Glutamatergic neuron (in vitro differentiated cells): ENCODE measurements at regions not wholly inside any gene's neighbourhood (a gene's known extent, or its start where the extent isn't known, plus 50 kb on each side); places are given as distances from the start of the nearest gene placed in this dataset.
"Not testable (repeated sequence)": the region's sequence is repeated elsewhere in the genome, so short reads cannot be mapped to it uniquely, and the experiment has no call there.

Experiments used
- DNase-seq: peaks from one replicate; pipeline ENCODE4 v3.0.0; 2022
- H3K27ac Mint-ChIP-seq: one replicate; pipeline ENCODE4 v1.8.0; 2020; ENCODE audit warnings: mild to moderate bottlenecking, mixed read lengths, inconsistent platforms; ENCODE audit not compliant: unreplicated experiment
- H3K27me3 Mint-ChIP-seq: one replicate; pipeline ENCODE4 v1.8.0; 2020; ENCODE audit warnings: mild to moderate bottlenecking, moderate library complexity, mixed read lengths, inconsistent platforms; ENCODE audit not compliant: unreplicated experiment
- H3K36me3 Mint-ChIP-seq: one replicate; pipeline ENCODE4 v1.8.0; 2020; ENCODE audit warnings: mild to moderate bottlenecking, mixed read lengths, inconsistent platforms; ENCODE audit not compliant: unreplicated experiment
- H3K4me1 Mint-ChIP-seq: one replicate; pipeline ENCODE4 v1.8.0; 2020; ENCODE audit warnings: mild to moderate bottlenecking, low read depth, mixed read lengths, inconsistent platforms; ENCODE audit not compliant: unreplicated experiment
- H3K4me3 Mint-ChIP-seq: one replicate; pipeline ENCODE4 v1.8.0; 2020; ENCODE audit warnings: mild to moderate bottlenecking, mixed read lengths, inconsistent platforms; ENCODE audit not compliant: unreplicated experiment
- H3K9me3 Mint-ChIP-seq: one replicate; pipeline ENCODE4 v1.8.0; 2020; ENCODE audit warnings: mild to moderate bottlenecking, moderate library complexity, mixed read lengths, inconsistent platforms; ENCODE audit not compliant: unreplicated experiment
- CTCF ChIP-seq: fragments of 200-600 bp; sonication (generic); IDR thresholded peaks from one replicate; pipeline ENCODE4 v1.5.0; 2021; ENCODE audit not compliant: partially characterized antibody, unreplicated experiment

- TF ChIP-seq CTCF = no peak
- no peak for DNase-seq
- Mint-ChIP-seq H3K27me3 (no peaks in the 10 kb centered on the region), H3K9me3 (no peaks in the 10 kb centered on the region), H3K4me3 (no peak overlapping the region), H3K4me1 (no peaks in the 10 kb centered on the region), H3K27ac (no peak overlapping the region), H3K36me3 (no peaks in the 10 kb centered on the region)
Observed at GRCh38 chr6:75020376-75020775, 185.5 kb downstream of the COL12A1 start.

GRCh38 chr6:75012018-75012417 is 193.8 kb downstream of the COL12A1 start:
- no peaks in the 10 kb centered on the region for H3K36me3 Mint-ChIP-seq
- TF ChIP-seq CTCF = no peak
- no peak overlapping the region for H3K27ac Mint-ChIP-seq
- no peak for DNase-seq
- H3K4me1 Mint-ChIP-seq = no peaks in the 10 kb centered on the region
- H3K4me3 Mint-ChIP-seq = no peak overlapping the region
- H3K27me3 Mint-ChIP-seq = peaks cover 1% of the 10 kb centered on the region
- peaks cover 5% of the 10 kb centered on the region for H3K9me3 Mint-ChIP-seq

- DNase-seq, H3K27me3 Mint-ChIP-seq, H3K4me3 Mint-ChIP-seq, H3K4me1 Mint-ChIP-seq, H3K27ac Mint-ChIP-seq, H3K36me3 Mint-ChIP-seq: not testable (repeated sequence)
- H3K9me3 Mint-ChIP-seq = peaks cover 10% of the 10 kb centered on the region
Observed at GRCh38 chr6:75003984-75004383, 201.9 kb downstream of the COL12A1 start.

GRCh38 chr6:74997646-74998045 is 208.2 kb downstream of the COL12A1 start:
- Mint-ChIP-seq H3K4me1 (no peaks in the 10 kb centered on the region), H3K36me3 (peaks cover 4% of the 10 kb centered on the region), H3K9me3 (no peaks in the 10 kb centered on the region), H3K4me3 (no peak overlapping the region), H3K27ac (no peak overlapping the region), H3K27me3 (no peaks in the 10 kb centered on the region)
- TF ChIP-seq CTCF = no peak
- no peak for DNase-seq

DNA sequence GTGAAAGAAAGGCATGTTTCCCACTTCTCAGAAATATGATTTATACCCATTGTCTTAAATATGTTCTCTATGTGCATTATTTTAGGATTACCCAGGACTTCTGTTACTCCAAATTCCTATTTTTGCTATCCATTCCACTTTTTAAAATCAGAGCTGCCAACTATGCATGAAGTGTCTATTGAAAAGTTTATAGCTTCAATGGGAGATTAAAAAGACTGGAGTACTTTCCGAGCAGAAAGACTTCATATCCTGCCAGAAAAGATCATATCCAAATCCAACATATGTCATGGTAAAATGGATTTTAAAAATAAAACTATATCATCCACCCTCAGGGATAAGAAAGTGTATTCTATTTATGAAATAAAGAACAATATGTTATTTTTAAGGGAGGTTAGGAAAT is 212.7 kb downstream of the COL12A1 start:
- H3K36me3 Mint-ChIP-seq = peaks cover 4% of the 10 kb centered on the region
- TF ChIP-seq CTCF = no peak
- no peak overlapping the region for H3K4me3 Mint-ChIP-seq
- DNase-seq = no peak
- no peaks in the 10 kb centered on the region for H3K4me1 Mint-ChIP-seq
- H3K27me3 Mint-ChIP-seq = no peaks in the 10 kb centered on the region
- H3K27ac Mint-ChIP-seq = no peak overlapping the region
- no peaks in the 10 kb centered on the region for H3K9me3 Mint-ChIP-seq
